ENCODE measurements at regions not wholly inside any gene's neighbourhood (a gene's known extent, or its start where the extent isn't known, plus 50 kb on each side); places are given as distances from the start of the nearest gene placed in this dataset.
"Not testable (repeated sequence)": the region's sequence is repeated elsewhere in the genome, so short reads cannot be mapped to it uniquely, and the experiment has no call there.

GRCh38 chr2:138426116-138426515, 75.5 kb upstream of the SPOPL start:
- DNase-seq; H3K4me3 ChIP-seq (ENCODE audit: low read length); H3K4me1 ChIP-seq (ENCODE audit: control insufficient read depth, insufficient read depth, low read length); intact Hi-C loops (cut with DNase I); H3K27me3 ChIP-seq (ENCODE audit: control insufficient read depth, insufficient read depth); H3K9me3 ChIP-seq (ENCODE audit: control insufficient read depth, low read length); H3K27ac ChIP-seq (ENCODE audit: low read length); ATAC-seq: not testable (repeated sequence)
- 96% methylated on average over 5 of the region's 5 CpGs for WGBS

DNA sequence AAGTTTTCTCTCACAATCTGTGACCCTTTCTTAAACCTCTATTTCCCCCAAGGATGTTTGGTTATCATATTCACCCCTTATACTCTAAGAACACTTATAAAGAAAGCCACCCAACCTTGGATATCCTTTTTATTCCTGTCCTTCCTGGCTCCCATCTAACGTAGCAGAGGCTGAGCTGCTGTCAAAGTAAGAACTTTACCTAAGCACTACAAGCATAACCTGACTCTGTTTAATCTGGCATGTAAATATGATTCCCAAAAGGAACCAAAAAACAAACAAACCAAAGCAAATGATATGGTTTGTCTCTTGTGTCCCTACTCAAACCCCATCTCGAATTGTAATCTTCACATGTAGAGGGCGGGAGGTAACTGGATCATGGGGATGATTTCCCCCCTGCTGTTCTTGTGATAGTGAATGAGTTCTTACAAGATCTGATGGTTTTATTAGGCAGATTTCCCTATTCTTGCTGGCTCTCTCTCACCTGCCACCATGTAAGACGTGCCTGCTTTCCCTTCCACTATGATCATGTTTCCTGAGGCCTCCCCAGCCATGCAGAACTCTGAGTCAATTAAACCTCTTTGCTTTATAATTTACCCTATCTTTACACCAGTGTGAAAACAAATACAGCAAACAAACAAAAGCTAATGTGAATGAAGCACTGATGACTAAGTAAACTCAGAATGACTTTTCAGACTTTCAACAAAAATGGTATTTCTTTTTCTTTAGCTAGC, 72.7 kb upstream of the SPOPL start:
- Histone ChIP-seq H3K4me1 (ENCODE audit: control insufficient read depth, insufficient read depth, low read length) (no peaks in the 10 kb centered on the region), H3K9me3 (ENCODE audit: control insufficient read depth, low read length) (no peaks in the 10 kb centered on the region), H3K27me3 (ENCODE audit: control insufficient read depth, insufficient read depth) (no peaks in the 10 kb centered on the region), H3K27ac (ENCODE audit: low read length) (no peak overlapping the region), H3K4me3 (ENCODE audit: low read length) (no peak overlapping the region)
- intact Hi-C loops (cut with DNase I), result no loop called here
- DNase-seq, result no peak
- 87% methylated on average over 4 of the region's 4 CpGs for WGBS
- ATAC-seq, result no peak

DNA sequence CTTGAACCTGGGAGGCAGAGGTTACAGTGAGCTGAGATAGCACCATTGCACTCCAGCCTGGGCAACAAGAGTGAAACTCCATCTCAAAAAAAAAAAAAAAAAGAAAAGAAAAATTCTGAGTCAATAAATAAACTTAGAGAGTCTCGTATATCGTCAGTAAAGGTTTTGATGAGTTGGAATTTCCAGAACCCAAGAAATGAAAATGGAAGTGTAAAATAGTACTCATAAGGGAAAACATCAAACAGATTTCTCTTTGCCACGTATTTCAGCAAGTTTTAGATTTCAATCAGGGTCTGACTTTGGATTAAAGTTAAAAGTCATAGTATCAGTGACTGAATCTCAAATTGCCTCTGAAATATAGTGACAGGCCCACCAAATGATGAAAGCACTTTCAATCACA, 71.4 kb upstream of the SPOPL start:
- WGBS, result 59% methylated on average over 3 of the region's 3 CpGs
- Histone ChIP-seq H3K4me3 (ENCODE audit: low read length) (no peak overlapping the region), H3K27me3 (ENCODE audit: control insufficient read depth, insufficient read depth) (no peaks in the 10 kb centered on the region), H3K27ac (ENCODE audit: low read length) (no peak overlapping the region), H3K9me3 (ENCODE audit: control insufficient read depth, low read length) (no peaks in the 10 kb centered on the region), H3K4me1 (ENCODE audit: control insufficient read depth, insufficient read depth, low read length) (no peaks in the 10 kb centered on the region)
- DNase-seq (no peak), ATAC-seq (no peak)
- intact Hi-C loops (cut with DNase I), result no loop called here

DNA sequence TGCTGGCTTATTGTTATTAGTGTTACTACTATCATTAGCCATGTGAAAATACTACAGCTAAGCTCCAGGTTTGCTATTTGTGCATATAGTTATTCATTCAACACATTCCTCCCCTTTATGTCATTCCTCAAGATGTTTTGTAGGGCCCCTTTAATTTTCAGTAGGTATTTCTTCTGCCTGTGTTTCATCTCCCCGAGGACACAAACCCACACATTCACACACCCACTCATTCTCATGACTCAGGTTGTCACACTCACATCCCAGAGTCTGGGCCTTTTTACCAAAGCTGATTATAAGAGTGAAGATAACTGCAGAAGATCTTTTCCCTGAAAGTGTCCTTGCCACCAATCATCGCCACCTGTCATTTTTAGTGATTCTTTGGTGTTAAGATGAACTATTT, 68.6 kb upstream of the SPOPL start:
- no peak overlapping the region for H3K4me3 ChIP-seq (ENCODE audit: low read length)
- intact Hi-C loops (cut with DNase I), result no loop called here
- no peaks in the 10 kb centered on the region for H3K9me3 ChIP-seq (ENCODE audit: control insufficient read depth, low read length)
- H3K27ac ChIP-seq (ENCODE audit: low read length), result no peak overlapping the region
- DNase-seq (no peak), ATAC-seq (no peak)
- 76% methylated on average over 2 of the region's 2 CpGs for WGBS
- H3K27me3 ChIP-seq (ENCODE audit: control insufficient read depth, insufficient read depth), result no peaks in the 10 kb centered on the region
- no peaks in the 10 kb centered on the region for H3K4me1 ChIP-seq (ENCODE audit: control insufficient read depth, insufficient read depth, low read length)

- H3K9me3 ChIP-seq (ENCODE audit: control insufficient read depth, low read length), result no peaks in the 10 kb centered on the region
- 51% methylated on average over 8 of the region's 8 CpGs for WGBS
- H3K27me3 ChIP-seq (ENCODE audit: control insufficient read depth, insufficient read depth), result no peaks in the 10 kb centered on the region
- no peak overlapping the region for H3K4me3 ChIP-seq (ENCODE audit: low read length)
- no peak for DNase-seq
- intact Hi-C loops (cut with DNase I), result no loop called here
- H3K27ac ChIP-seq (ENCODE audit: low read length), result no peak overlapping the region
- ATAC-seq, result peak in 1 of 2 donors; percentile 48
- H3K4me1 ChIP-seq (ENCODE audit: control insufficient read depth, insufficient read depth, low read length), result no peaks in the 10 kb centered on the region
These were observed 67.3 kb upstream of the SPOPL start for GRCh38 chr2:138433995-138434951.

DNA sequence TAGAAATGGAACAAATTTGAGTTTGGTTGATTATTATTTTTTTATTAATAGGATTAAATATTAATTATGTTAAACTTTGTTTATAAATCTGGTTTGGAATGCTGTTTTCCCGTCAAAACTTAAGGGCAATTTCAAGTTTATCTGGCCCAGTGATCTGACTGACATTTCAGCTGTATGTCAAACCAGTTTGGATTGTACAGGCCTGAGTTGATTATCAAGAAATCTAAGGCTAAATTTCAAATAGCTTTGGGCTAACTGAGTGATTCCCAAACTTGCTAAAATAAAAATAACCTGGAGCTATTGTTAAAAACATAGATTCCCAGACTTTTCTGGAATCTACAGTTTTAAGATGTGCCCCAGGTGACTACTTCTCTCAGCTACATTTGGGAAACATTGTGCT, 65.9 kb upstream of the SPOPL start:
- Histone ChIP-seq H3K9me3 (ENCODE audit: control insufficient read depth, low read length) (no peaks in the 10 kb centered on the region), H3K4me3 (ENCODE audit: low read length) (no peak overlapping the region), H3K4me1 (ENCODE audit: control insufficient read depth, insufficient read depth, low read length) (no peaks in the 10 kb centered on the region), H3K27ac (ENCODE audit: low read length) (no peak overlapping the region), H3K27me3 (ENCODE audit: control insufficient read depth, insufficient read depth) (no peaks in the 10 kb centered on the region)
- intact Hi-C loops (cut with DNase I), result no loop called here
- WGBS, result 78% methylated on average over 1 of the region's 1 CpG
- ATAC-seq (no peak), DNase-seq (no peak)

DNA sequence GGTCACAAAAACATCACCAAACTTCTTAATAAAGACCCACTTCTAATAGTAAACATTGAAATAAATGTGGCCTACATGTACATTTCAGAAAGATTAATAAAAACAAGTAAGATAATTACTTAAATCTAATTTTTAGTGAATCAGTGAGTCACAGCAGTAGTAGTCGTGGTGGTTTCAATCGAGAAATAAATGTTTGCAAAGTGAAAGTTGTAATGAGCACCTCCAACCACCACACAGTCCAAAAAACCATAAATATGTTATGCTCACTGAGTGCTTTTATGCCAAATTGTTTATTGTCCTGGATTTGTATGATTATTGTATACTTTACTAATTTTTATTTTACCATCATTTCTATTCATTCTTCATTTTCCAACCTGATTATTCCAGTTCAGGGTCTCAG, 61.8 kb upstream of the SPOPL start:
- DNase-seq, result no peak
- no peak overlapping the region for H3K4me3 ChIP-seq (ENCODE audit: low read length)
- intact Hi-C loops (cut with DNase I), result no loop called here
- no peaks in the 10 kb centered on the region for H3K9me3 ChIP-seq (ENCODE audit: control insufficient read depth, low read length)
- H3K27me3 ChIP-seq (ENCODE audit: control insufficient read depth, insufficient read depth), result no peaks in the 10 kb centered on the region
- 94% methylated on average over 2 of the region's 2 CpGs for WGBS
- no peak overlapping the region for H3K27ac ChIP-seq (ENCODE audit: low read length)
- H3K4me1 ChIP-seq (ENCODE audit: control insufficient read depth, insufficient read depth, low read length), result peaks cover 2% of the 10 kb centered on the region
- ATAC-seq, result no peak

DNA sequence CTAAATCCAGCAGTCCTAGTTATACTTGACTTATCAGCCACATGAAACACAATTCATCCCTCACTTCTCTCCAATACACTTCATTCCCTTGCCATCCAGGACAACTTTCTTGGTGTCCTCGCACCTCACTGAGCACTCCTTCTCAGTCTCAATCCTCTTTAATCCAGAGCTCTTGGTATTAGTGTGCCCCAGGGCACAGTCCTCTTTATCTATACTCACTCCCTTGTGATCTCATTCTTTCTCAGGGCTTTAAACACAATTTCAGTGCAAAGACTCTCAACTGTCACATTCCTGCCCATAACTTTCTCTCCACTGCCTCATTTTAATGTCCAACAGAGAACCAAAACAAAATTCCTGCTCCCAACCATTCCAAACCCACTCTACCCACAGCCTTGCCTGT, 60.8 kb upstream of the SPOPL start:
- intact Hi-C loops (cut with DNase I), result no loop called here
- H3K9me3 ChIP-seq (ENCODE audit: control insufficient read depth, low read length), result no peaks in the 10 kb centered on the region
- 96% methylated on average over 1 of the region's 1 CpG for WGBS
- ATAC-seq (no peak), DNase-seq (no peak)
- no peak overlapping the region for H3K4me3 ChIP-seq (ENCODE audit: low read length)
- H3K27ac ChIP-seq (ENCODE audit: low read length), result no peak overlapping the region
- H3K27me3 ChIP-seq (ENCODE audit: control insufficient read depth, insufficient read depth), result no peaks in the 10 kb centered on the region
- H3K4me1 ChIP-seq (ENCODE audit: control insufficient read depth, insufficient read depth, low read length), result peaks cover 2% of the 10 kb centered on the region

- H3K27ac ChIP-seq (ENCODE audit: low read length), result no peak overlapping the region
- intact Hi-C loops (cut with DNase I), result no loop called here
- WGBS, result 90% methylated on average over 3 of the region's 3 CpGs
- no peaks in the 10 kb centered on the region for H3K27me3 ChIP-seq (ENCODE audit: control insufficient read depth, insufficient read depth)
- no peak overlapping the region for H3K4me3 ChIP-seq (ENCODE audit: low read length)
- DNase-seq (no peak), ATAC-seq (no peak)
- peaks cover 2% of the 10 kb centered on the region for H3K4me1 ChIP-seq (ENCODE audit: control insufficient read depth, insufficient read depth, low read length)
- H3K9me3 ChIP-seq (ENCODE audit: control insufficient read depth, low read length), result no peaks in the 10 kb centered on the region
These were observed 59.7 kb upstream of the SPOPL start for GRCh38 chr2:138441916-138442315.

- 73% methylated on average over 4 of the region's 4 CpGs for WGBS
- ATAC-seq (no peak), DNase-seq (no peak)
- H3K4me1 ChIP-seq (ENCODE audit: control insufficient read depth, insufficient read depth, low read length), result peaks cover 2% of the 10 kb centered on the region
- H3K9me3 ChIP-seq (ENCODE audit: control insufficient read depth, low read length), result no peaks in the 10 kb centered on the region
- no peaks in the 10 kb centered on the region for H3K27me3 ChIP-seq (ENCODE audit: control insufficient read depth, insufficient read depth)
- no peak overlapping the region for H3K4me3 ChIP-seq (ENCODE audit: low read length)
- no peak overlapping the region for H3K27ac ChIP-seq (ENCODE audit: low read length)
- intact Hi-C loops (cut with DNase I), result no loop called here
These were observed 57.2 kb upstream of the SPOPL start for GRCh38 chr2:138444411-138444810.

DNA sequence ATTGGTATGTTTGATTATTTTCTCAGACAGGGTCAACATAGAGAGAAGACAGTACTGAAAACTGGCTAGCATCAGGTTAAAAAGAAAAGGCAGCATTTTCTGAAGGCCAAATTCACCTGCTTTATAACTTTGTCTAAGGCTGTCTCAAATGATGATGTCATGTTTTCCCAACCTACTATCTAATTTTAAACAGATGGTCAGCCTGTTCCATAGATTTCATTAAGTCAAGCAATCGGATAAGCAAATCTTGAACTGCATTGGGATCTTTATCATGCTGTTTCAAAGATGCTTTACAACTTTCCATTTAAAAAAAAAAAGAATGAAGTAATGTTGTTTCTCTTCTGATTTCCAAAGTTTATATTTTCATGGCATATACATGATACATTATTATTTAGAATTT, 56.3 kb upstream of the SPOPL start:
- Histone ChIP-seq H3K27me3 (ENCODE audit: control insufficient read depth, insufficient read depth) (no peaks in the 10 kb centered on the region), H3K4me1 (ENCODE audit: control insufficient read depth, insufficient read depth, low read length) (peaks cover 2% of the 10 kb centered on the region), H3K4me3 (ENCODE audit: low read length) (no peak overlapping the region), H3K9me3 (ENCODE audit: control insufficient read depth, low read length) (no peaks in the 10 kb centered on the region), H3K27ac (ENCODE audit: low read length) (no peak overlapping the region)
- intact Hi-C loops (cut with DNase I), result no loop called here
- ATAC-seq (no peak), DNase-seq (no peak)
- 76% methylated on average over 1 of the region's 1 CpG for WGBS

Measured in right cardiac atrium (tissue), 5 donors.